COLO668 (cell line): ENCODE measurements at regions not wholly inside any gene's neighbourhood (a gene's known extent, or its start where the extent isn't known, plus 50 kb on each side); places are given as distances from the start of the nearest gene placed in this dataset.
"Not testable (repeated sequence)": the region's sequence is repeated elsewhere in the genome, so short reads cannot be mapped to it uniquely, and the experiment has no call there.

Experiments
- DNase-seq: peaks from one replicate; lab custom pipeline; 2025; ENCODE audit not compliant: unreplicated experiment; lab: John Stamatoyannopoulos, UW

DNA sequence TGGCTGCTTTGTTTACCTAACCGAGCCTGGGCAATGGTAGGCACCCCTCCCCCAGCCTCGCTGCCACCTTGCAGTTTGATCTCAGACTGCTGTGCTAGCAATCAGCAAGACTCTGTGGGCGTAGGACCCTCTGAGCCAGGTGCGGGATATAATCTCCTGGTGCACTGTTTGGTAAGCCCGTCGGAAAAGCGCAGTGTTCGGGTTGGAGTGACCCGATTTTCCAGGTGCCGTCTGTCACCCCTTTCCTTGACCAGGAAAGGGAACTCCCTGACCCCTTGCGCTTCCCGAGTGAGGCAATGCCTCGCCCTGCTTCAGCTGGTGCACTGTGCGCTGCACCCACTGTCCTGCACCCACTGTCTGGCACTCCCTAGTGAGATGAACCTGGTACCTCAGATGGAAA, 482.2 kb upstream of the SMC2 start:
- not testable (repeated sequence) for DNase-seq

DNA sequence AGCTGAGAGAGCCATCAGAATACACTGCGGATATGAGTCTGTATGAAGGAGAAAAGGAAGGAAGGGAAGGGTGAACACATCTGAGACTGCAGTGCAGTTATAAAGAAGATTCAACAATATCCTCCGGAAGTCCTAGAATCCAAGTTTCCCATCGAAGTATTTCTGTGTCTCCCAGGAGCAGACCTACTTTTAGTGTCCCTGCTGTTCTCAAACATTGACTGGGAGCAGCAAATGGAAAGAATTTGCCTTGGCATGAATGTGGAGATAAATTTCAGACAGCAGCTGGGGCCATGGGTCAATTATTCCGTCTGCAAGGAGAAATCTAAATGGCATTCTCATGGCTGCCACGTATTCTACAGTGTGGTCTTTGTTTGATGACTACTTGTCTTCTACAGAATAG, 478.1 kb upstream of the SMC2 start:
- no peak for DNase-seq

DNA sequence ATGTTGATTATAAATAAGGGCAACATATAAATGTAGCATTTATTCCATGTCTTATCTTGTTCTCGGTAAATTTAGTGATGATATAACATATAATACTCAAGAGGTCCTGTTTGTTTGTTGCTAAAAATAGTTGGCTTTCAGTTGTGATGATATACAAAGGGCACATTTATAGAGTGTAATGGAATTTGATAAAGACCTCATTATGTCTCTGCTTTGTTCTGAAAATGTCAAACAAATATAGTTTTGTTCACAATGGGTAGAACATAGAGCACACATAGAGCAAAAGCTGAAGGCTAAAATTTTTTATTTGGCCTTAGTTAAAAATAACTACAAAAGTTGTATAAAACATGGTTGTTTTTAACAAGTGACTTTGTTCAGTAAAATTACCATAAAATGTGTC, 477.1 kb upstream of the SMC2 start:
- no peak for DNase-seq

DNA sequence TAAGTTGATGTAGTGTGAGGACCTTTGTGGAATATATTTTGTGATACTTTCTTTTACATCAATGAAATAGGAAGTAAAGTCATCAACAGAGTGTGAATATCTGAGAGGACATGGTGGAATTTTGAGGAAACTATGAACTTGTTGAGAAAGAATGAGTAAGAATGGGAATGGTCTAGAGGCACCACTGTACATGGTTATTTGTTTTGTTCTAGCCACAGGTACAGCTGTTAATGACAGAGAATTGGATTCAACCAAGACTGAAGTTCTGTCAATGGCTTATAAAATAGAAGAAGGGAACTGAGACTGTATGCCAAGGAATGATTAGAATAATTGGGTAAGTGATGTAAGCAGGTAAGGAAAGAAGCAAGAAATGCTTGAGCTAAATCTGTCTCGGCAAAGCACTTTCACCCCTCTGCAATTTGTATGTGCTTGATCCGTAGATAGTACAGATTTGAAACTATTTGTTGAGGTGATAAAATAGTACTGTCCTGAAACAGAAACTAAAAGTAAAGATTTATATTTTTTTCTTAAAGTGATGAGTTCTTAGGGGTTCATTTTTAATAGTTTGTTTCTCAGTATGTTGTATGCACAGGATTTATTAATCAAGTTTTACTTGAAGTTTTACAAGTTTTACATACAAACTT, 468.8 kb upstream of the SMC2 start:
- no peak for DNase-seq

DNA sequence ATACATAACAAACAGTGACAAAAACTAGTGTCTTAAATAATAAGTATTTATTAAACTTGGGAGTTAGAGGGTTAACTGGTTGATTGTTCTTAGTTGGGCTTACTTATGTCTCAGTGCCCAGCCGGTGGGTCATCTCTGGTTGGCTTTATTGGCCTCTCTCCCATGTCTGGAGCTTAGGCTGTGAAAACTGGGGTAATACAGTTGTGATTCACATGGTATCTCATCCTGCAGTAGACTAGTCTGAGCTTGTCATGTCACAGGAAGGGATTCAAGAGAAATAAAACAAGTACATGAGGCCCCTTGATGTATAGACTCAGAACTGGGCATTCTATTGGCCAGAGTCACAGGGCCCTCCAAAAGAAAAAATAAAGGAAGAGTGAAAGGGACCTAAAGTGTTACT, 466.4 kb upstream of the SMC2 start:
- no peak for DNase-seq

DNA sequence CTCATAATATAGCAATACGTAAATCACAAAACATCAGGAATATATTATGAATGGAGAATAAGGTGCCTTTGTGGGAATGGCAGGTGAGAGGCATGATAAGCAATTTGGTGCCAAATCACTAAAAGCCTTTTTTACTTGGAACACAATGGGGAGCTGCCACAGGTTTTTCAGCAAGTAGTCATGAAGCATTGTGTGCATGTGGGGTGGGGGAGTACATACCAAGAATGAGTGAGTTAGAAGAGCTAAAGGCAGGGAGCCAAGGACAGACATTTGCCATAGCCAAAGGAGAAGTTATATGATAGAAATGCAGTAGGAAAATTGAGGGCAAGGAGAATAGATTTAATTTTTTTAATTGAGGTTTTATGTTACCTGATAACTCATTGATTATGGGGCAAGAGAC, 445.0 kb upstream of the SMC2 start:
- DNase-seq = no peak

DNA sequence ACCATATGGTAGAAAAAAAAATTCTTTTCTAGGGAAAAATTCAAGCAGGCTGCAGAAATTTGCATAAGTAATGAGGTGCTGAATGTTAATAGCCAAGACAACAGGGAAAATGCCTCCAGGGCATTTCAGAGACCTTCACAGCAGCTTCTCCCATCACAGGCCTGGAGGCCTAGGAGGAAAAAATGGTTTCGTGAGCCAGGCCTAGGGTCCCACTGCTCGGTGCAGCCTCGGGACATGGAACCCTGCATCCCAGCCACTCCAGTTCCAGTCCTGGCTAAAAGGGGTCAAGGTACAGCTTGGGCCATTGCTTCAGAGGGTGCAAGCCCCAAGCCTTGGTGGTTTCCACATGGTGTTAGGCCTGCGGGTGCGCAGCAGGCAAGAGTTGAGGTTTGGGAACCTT, 436.0 kb upstream of the SMC2 start:
- DNase-seq = no peak

DNA sequence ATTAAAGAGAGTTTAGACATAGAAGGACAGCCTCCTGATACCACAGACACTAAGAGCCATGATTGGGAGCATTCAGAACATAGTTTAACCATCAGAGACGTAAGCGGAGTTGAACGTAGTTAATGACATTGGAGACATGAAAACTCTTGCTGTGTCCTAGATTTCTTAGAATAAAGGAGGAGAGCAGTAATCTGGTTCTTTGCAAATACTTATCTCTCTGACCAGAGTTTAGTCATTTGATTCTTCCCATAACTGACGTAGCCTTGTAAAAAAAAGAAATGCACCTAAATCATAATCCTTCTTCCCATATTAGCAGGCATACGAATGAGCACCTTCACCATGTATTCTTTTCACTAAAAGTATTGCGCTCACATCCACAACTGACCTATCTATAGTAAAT, 433.3 kb upstream of the SMC2 start:
- DNase-seq = no peak

DNA sequence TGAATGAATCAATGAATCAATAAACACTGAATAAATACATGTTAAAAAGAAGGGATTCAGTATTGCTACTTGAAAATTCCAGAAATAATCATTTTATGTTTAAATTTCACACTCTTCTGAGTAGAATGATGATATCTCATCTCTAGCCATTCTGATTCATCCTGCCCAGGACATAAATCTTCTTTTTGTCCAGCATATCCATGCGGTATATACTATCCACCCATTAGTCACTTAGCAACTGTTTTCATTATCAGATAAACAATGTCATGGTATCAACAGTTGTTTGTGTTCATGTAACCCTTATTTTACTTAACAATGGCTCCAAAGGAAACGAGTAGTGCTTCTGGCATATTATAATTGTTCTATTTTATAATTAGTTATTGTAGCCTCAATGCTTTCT, 432.4 kb upstream of the SMC2 start:
- no peak for DNase-seq

DNA sequence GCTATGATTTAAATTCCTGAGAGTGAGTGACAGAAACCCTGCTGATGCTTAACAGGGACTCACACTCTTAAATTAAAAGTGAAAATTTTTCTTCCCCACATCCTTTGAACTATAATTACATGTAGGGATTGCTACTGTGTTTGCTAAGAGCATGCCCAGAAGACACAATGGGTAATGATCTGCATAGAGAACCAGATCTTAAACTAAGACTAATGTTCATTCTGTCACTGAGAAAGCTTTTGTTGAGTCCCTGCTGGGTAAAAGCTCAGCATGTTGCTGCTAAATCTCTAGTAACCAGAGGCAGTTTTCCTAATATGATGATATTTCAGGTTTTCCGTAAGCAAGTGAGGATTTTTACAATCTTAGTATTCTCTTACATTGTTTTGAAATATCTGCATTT, 424.8 kb upstream of the SMC2 start:
- no peak for DNase-seq

DNA sequence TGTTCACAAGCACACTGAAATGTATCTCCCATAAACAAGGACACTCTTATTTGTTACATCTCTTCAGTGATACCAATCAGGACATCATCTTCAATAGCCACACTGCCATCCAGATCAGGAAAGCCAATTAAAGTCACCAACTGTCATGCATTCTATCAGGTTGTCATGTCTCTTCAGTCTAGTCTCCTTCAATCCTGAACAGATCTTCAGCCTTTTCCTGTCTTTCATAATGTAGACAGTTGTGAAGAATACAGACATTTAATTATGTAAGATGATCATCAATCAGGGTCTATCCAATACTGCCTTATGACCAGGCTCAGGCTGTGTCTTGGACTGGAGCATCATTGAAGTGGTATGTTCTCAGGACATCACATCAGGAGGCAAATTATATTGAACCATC, 419.8 kb upstream of the SMC2 start:
- no peak for DNase-seq

DNA sequence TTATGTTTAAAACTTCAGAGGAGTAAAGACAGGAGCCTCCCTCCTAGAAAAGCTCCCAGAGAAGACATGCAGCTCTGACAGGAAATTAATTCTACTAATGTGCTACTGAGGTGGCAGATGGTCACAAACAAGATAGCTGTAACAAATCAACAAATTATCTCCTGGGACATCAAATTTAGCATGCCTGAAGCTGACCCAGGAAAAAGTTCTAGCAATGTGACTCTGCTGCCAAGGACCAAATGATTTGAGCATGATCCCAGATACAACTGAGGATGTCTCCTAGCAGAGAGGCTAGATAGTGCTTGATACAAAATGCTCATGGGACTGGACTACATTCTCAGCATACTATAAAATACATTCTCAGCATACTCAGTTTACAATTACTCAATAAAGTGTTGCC, 413.5 kb upstream of the SMC2 start:
- DNase-seq = no peak

DNA sequence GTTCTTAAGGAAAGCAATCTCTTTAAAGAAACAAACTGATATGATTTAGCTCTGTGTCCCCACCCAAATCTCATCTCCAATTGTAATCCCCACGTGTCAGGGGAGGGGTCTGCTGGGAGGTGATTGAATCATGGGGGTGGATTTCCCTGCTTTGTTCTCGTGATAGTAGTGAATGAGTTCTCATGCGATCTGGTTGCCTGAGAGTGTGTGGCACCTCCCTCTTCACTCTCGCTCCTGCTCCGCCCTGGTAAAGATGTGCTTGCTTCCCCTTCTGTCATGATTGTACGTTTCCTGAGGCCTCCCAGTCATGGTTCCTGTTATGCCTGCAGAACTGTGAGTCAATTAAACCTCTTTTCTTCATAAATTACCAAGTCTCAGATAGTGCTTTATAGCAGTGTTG, 412.7 kb upstream of the SMC2 start:
- no peak for DNase-seq

DNA sequence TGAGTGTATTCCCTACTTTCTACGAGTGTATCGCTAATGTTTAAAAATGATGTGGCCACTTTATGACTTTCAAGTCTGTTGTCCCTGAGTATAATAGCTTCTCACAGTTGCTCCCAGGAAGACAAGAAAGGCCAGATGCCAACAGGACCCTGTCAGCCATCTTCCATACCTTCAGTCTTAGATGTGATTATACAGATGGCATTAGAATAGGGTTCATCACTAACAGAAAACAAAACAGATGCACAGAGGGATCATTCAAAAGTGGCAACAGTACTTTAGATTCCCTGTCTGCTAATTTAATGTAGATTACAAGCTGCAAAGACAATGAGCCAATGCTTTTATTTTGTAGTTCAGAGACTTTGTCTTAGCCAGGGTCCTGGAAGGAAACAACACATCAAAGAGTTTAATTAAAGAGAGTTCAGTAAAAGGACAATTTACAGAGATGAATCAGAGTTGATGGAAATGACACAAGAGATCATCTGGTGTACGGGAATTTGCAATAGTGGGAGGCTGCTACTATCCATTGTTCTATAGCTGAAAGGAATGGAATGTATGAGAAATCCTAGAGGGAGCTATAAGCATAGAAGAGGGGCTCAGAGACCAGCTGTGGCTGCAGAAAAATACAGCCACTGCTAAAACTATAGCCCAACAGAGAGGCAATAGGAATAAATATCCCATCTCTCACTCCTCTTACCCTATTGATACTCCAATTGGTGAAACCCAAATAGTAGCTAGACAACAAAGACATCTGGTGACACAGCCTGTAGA, 393.7 kb upstream of the SMC2 start:
- DNase-seq = no peak

DNA sequence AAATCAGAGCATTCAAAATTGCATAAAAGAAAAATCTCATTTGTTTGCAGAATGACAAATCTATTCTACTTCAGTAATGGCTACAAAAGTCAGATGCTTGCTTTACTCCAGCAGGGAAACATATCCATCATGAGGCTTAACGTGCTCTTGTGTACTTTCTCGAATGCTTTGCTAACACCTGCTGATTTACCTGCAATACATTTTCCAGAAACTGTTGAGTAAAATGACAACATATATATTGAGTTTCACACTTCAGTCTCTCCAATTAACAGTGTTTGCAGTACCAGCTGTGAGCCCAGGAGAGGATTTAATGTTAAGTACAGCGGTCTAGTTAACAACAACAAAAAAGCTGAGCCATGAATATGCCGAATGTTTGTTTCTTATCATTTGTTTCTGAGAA, 391.5 kb upstream of the SMC2 start:
- peak; percentile 55 for DNase-seq

DNA sequence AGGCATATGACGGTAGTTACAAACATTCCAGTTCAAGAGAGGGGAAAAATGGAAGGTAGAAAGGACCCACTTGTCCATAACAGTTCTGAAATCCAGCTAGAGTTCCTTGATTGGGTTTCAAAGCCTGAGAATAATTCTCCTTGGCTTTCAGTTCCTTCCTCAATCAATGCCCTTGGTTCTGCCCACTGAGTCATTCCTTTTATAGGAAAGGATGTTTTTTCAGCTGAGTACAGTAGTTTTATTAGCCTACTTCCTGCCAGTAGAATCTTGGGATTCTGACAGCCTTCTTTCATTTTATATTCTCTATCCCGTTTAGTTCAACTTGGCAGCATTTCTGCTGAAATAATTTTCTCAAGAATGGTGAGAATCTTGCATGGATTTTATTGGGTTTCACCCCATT, 386.9 kb upstream of the SMC2 start:
- DNase-seq = no peak

DNA sequence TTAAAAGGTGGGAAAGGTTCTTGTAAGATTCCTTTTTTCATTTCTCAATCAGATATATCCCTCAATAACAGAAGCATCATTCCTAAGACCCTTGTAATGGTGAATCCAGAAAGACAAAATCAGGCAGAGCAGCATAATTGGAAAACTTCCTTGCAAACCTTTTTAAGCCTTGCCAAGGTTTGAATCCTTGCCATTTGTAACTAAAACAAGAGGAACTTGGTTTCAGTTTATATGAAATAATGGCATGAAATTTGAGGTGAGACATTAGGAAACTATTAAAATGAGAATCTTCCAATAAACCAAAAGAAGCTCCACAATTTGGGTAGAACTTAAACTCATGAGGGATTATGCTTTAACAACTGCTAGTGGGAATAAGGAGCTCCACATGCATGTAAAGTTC, 384.7 kb upstream of the SMC2 start:
- no peak for DNase-seq

DNA sequence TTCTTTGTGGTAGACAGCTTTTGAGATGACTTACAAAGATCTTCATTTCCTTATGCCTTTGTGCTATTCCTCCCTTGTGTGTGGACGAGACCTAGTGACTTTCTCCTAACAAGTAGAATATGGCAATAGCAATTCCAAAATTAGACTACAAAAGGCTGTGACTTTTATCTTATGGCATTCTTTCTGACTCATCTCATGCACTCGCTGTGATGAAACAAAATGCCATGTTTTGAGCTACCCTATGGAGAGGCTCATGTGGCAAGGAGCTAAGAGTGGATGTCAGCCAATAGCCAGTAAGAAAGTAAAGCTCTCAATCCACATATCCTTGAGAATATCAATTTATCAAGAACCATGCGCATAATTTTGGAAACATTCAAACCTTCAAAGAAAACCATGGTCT, 380.5 kb upstream of the SMC2 start:
- no peak for DNase-seq

DNA sequence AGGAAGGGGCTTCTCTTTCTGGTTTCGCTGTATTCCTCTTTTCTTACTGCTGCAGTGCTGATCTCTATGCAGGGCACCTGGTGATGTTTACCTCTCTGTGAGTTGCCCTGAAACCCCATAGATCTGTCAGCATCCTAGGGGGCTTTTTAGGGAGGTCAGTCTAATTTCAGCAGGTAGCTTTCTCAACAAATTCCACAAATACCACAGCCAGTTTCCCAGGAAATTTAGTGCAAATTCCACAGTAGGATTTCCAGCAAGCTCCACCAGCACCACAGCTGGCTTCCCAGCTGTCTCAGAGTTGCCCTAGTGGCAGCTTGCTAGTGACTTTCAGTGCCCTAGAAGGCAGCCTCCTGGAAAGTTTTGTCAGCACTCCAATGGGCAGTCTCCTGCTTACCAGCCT, 379.1 kb upstream of the SMC2 start:
- no peak for DNase-seq

DNA sequence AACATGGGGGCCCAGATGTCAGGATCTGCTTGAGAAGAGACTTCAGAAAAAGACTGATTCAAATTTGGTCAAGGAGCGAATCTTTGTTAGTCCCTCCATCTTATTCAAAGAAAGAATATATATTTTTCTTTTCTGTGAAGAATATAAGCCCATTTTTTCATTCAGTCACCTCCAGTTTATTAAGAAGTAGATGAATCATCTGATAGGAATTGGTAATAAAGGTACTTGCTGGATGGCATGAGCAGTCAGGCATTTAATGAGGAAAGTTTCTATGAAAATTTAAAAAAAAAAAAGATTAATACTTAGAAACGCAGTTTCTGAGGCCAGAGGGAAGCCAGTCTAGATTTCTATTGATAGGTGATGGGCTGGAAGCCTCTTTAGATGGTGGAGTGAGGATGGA, 373.1 kb upstream of the SMC2 start:
- no peak for DNase-seq

DNA sequence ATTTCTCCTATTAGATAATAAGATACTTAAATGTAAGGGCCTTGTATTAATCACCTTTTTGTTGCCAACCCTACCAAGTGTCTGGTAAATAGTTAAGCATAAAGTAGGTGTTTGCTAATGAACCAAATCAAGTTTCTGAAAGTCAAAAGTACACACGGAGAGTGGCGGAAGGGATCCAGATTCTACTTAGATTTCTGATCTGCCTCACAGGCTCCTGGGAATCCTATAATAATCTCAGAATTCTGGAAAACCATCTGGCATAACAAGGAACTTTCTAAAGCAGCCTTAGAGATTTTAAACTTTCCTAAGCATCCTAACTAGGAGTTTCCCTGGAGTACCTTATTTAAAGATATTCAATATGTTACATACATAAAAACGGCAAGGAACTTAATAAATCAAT, 363.2 kb upstream of the SMC2 start:
- no peak for DNase-seq

DNA sequence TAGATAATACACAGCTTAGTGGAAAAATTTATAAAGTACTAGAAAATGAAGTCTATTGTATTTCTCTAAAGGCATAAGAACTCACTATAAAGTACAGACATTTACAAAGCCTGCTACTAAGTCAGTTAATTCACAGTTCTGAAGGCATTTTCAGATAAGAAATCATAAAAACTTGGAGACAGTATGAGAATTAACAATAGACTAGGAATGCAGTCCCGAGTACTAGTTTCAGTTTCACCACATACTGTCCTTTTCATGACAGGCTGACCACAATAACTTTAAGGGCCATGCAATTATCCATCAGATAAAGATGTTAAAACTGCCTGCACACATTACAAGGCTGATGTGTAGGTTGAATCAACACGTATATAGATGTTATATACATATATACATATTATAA, 362.6 kb upstream of the SMC2 start:
- DNase-seq = no peak

DNA sequence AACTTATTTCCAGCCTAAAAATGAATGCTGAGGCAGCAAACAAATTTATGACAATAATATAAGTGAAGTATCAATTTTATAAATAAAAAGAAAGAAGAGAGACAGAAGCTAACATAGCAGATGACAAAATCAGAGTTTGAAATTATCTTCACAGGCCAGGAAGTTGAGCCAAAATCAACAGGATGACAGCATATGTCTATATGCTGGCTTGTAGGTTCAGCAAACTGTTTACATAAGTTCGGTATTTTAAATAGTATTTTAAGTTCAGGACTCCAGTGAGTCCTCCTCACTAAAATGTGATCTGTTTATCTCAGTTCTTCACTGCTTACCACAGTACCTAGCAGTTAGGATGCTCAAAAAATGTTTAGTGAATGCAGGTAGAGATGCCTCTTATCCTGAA, 359.6 kb upstream of the SMC2 start:
- no peak for DNase-seq
